Activated CD4-positive, CD25-positive, alpha-beta regulatory T cell treated with anti-CD3 and anti-CD28 coated beads, Interleukin-2, amount 50 U/mL, for 72 hours (primary cell): ENCODE measurements at regions not wholly inside any gene's neighbourhood (a gene's known extent, or its start where the extent isn't known, plus 50 kb on each side); places are given as distances from the start of the nearest gene placed in this dataset.
"Not testable (repeated sequence)": the region's sequence is repeated elsewhere in the genome, so short reads cannot be mapped to it uniquely, and the experiment has no call there.

ENCODE experiments used
- DNase-seq: peaks from one replicate; pipeline ENCODE4 v3.0.0; 2021

DNA sequence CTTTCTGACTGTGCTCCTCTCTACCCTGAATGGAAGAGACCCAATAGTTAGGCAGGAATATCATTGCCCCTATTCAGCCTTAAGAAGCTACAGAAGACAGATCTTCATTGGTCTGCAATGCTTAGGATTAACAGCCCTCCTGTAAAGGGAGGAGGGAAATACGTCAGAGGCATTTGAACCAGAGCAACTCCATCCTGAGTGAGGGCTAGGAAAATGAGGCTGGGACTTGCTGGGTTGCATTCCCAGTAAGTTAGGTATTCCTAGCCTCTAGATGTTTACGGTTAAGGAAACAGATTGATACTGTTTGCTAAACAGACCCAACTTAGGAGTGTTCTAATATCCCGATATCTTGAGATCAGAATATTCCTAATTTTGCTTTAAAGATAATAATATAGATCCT lies 63.5 kb downstream of the PCDH18 start:
- no peak for DNase-seq

DNA sequence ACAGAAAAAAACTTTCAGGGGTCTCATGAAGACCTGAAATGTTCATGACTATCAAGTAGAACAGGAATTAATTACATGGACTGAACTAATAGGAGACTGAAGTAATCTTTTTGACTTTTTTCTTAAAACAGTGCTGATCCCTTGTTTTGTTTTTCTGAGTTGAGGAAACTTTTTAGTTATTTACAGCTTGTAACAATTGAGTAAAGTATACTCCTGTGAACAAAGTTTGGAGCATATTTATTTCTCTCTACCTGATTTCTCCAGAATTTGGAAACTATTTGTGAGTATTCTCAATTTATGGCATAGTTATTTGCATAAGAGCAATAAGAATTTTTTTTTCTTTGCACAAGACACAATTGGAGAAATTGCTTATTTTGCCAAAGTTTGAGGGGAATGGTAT lies 64.8 kb downstream of the PCDH18 start:
- no peak for DNase-seq

DNA sequence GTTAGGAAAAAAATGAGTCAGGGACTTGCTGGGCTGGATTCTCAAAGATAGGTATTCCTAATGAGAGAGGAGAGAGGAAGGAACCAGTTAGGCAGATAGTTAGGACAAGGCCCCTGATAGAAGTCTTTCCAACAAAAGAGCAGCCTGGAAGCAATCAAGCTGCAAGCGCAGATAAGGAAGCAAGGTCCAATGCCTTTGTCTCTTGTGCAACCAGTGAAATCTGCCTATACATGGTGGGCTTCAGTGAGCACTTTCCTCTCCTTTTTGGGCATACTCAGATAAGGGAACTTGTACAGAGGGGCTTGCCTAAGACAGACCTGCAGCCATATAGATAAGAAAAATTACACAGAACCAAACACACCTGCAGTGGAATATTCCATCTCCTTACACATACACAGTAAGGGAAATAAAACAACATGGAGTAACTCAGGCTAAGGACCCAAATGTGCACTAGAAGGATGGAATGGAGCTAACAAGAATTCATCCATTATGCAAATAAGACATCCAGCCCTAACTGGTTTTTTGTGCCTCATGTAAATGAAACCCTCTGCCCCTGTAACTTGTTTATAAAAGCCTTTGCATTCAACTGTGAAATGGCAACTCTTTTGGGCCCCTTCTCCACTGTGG lies 68.8 kb downstream of the PCDH18 start:
- DNase-seq = no peak

DNA sequence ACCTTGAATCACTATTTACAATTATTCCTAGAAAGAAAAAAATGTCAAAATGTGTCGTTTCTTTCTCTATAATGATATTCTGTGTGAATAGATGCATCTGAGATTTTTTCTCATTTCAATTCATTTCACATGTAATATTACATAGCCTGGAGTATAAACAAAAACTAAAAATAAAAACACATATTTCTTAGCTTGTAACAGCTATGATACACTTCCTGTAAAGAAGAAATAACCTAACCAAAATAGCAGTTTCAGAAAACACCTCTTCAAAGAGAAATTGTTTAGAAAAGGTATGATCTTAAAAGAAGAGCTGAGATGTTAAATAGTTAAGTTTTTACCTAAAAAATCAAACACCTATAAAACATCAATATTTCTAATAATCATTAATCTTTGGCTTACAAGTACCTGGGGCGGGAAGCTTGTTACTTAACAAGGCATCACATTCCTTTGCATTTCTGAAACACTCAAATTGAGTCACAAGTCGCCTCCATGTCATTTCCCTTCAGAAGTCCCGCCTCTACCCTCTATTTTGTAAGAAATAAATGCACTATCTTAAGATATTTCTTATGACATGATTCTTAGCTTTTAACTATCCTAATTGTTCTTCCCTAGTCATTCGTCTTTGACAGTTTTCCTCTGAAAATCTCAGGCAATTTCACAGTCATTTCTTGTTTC lies 76.5 kb downstream of the PCDH18 start:
- DNase-seq = no peak

DNA sequence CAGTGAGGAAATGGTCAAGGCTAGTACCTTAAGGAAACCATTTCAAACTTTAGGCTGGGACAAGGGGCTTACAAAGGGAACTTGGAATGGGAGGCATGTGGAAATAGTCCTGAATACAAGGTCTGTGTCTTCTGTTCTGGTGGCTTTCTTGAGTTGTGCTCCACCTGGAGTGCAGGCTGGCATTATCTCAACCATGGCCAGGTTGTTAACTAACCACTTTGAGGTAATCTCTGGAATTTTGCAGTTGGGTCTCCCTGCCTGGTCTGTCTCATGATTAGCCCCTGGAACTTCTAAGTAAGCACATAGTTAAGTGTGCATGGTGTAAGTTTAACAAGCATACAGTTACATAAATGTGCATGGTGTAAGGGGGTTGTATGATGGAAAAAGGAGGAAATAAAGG lies 77.5 kb downstream of the PCDH18 start:
- no peak for DNase-seq

DNA sequence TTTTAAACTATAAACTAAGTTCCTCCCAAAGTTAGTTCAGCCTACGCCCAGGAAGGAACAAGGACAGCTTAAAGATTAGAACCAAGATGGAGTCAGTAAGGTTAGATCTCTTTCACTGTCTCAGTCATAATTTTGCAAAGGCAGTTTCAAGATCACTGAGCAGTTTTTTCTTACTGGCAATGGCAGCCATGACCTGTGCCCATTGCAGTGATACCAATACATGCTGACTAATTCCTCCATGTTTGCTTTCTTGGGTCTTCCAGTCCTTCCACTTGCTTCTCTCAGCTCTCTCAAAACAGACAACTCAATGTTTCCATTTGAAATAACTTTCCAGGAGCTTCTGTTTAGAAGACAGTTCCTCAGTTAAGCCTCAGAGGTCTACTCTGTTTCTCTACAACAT lies 79.5 kb downstream of the PCDH18 start:
- no peak for DNase-seq

DNA sequence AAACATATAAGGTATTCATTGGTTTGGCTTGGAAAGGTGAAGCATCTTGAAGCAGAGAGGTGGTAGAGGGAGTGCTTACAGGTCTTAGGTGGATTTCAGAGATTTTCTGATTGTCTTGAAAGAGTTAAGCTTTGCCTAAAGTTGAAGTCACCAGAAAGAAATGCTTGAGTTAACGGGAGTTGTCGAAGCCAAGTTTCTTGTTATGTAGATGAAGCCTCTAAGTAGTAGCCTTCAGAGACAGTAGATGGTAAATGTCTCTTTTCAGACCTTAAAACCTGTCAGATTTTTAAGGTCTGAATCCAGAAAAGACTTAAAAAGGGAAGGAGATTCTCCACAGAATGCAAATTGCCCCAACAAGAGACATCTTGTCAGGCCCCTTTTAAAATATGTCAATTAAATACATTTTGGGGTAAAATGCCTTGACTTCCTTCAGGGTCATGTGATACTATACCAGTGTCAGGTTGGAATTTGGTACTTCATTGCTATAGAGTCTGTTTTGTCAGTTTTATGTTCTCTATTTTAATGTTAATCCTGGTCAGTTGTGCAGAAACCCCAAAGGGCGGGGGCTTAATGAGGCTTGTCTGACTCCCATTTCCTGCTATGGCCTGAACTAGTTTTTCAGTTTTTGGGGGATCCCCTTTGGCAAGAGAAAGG lies 81.0 kb downstream of the PCDH18 start:
- DNase-seq = no peak

DNA sequence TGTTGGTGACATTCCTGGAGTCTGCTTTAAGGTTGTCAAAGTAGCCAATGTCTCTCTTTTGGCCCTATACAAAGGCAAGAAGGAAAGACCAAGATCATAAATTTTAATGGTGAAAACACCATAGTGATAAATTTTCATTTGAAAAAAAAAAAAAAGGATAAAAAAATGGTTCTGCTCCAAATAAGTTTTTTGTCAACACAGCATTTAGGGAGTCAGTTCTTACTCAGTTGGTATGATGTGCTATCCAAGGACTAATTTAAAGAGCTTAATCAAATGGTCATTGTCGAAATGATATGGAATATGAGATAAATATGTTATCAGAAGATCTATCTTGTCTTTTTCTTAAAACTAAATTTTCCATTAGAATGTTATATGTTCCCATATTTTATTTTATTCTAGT lies 83.9 kb downstream of the PCDH18 start:
- DNase-seq = no peak

DNA sequence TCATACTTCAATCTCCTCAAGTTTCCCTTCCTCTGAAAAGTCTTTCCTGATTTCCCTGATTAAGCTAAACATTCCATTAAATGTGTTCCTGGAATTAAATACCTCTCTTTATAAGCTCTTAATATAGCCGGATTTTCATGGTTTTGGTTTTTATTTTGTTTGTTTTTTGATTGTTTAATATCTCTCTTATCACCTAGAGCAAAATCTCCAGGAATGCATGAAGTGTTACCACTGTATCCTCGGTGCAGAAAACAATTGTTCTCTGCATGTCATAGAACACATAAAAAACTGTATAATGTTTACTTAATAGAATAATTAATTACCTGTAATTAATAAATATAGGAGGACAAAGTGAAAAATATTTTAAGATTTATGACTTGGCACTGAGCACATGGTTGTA lies 86.2 kb downstream of the PCDH18 start:
- DNase-seq = no peak

DNA sequence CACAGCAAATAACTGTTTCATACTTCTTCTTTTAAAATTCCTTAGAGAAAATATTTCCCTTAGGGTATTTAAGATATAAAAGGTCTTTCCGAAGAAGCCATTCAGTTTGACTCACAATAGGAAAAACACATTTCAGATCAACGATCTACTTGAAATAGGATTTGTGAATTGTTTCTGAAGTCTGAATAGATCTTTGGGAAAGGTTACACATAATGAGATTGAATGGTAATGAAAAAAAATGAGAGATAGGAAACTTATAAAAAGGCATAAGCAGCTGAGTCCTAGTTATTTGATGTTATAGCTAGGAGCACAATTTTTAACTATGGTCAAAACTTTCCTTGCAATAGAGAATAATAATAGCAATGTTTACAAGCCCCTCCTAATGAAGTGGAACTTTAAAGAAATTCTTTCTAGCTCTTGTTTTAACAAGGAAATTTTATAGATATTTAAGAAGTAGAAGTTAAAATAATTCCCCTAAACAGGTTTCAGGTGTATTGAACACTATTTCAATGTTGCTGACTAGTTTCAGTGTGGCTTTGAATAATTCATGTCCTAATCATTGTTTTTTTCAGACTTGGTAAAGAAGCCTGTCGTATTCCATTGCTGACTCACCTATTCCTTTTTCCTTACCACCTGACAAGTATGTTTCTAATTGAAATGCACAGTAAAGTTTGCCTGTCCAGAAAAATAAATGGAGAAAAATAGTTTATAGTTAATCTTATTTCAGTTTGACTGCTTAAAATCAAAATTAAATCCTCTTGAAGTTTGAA lies 89.1 kb downstream of the PCDH18 start:
- DNase-seq = no peak

DNA sequence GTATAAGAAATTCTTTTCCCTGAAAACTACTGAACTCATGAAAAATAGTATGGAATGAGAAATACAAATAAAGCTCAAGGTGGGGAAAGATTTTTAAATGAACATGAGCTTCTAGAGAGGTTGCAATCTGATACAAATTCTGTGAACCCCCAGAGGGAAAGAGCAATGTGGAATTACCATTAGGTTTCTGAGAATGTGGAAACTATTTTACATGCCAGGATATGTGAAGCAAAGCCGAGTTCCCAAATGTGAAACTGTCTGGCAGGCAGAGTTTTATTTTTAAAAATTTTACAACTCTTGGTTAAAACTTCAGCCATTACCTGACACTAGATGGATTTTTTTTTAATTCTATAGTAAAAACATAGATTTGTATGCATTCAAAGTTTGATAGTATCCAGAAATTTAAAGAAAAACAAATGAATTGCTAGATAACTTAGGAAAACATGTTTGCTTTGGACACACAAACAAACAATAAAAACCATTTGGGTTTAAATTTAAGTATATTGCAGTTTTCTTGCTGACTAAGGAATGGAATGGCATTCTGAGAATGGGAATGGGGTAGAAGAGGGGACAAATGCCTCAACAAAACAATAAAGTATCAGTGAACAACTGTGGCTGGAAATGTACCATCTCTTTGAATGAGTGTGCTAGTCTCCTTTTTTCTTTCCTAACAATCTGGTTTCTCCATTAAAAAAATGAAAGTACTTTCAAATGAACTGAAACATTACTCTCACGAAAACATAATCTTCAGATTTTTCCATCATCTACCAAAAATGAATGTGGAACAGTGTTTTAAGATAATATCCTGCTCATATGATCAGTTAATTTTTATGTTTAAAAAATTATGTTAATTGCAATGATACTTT lies 99.6 kb downstream of the PCDH18 start:
- DNase-seq = no peak

DNA sequence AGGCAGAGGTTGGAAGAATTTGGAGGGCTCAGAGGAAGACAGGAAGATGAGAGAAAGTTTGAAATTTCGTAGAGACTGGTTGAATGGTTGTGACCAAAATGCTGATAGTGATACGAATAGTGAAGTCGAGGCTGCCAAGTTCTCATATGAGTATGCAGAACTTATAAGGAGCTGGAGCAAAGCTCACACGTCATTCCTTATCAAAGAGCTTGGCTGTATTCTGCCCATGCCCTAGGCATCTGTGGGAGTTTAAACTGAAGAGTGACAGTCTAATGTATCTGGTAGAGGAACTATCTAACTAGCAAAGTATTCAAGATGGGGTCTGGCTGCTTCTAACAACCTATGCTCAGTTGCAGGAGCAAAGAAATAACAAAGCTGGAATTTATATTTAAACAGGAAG lies 102.1 kb downstream of the PCDH18 start:
- DNase-seq = no peak

DNA sequence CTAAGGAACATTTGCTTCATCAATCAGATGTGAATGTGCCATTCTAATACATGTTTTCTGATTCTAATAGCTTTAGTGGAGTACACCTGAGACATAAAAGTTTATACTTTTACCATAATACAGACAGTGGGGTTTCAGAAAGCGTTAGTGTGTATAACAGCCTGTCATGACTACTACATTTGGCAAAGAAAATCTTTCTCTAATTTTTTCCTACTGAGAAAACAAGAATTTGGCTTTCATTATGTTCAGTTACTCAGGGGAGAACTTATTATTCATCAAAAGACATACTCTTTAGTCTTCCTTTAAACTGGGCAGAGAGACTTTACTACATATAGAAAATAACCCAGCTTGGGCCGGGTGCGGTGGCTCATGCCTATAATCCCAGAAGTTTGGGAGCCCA lies 104.9 kb downstream of the PCDH18 start:
- DNase-seq = no peak

DNA sequence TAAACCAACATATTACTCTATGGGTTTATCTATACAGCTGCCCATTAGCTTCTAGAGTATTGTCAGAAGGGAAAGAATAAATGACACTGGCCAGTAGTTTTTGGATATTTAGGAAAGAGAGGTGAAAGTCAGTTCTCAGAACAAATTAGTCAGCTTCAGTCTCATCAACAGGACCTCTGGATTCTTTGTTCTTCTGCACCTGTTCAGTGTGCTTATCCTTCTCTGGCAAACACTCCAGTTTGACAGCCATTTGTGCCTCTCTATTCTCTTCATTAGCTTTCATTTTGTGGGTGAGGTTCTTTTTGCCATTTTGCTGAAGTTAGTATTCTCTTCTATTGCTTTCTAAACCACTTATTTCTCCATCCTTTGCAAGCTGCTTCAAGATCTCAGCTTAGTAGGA lies 107.0 kb downstream of the PCDH18 start:
- DNase-seq = no peak

DNA sequence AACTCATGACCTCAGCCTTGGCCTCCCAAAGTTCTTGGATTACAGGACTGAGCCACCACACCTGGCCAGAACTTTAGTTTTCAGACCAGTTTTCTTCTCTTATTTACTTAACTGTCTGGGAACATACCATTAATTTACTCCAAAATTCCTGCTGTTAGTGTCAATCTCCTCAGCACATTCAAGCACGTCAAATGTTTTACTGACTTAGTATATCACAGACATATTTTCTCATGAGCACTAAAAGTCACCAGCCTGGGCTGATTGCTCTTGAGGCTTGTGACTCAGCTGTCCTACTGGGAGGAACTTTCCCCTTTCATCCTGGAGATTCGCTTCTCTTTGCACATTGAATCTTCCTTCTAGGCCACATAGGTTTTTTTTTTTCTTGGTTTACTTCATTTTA lies 109.6 kb downstream of the PCDH18 start:
- DNase-seq = no peak

DNA sequence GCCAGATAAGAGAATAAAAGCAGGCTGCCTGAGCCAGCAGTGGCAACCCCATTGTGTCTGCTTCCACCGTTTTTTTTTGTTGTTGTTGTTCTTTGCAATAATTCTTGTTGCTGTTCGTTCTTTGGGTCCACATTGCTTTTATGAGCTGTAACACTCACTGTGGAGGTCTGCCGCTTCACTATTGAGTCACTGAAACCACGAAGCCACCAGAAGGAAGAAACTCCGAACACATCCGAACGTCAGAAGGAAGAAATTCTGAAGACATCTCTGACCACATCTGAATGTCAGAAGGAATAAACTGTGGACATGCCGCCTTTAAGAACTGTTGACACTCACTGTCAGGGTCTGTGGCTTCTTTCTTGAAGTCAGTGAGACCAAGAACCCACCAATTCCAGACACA lies 110.5 kb downstream of the PCDH18 start:
- no peak for DNase-seq

DNA sequence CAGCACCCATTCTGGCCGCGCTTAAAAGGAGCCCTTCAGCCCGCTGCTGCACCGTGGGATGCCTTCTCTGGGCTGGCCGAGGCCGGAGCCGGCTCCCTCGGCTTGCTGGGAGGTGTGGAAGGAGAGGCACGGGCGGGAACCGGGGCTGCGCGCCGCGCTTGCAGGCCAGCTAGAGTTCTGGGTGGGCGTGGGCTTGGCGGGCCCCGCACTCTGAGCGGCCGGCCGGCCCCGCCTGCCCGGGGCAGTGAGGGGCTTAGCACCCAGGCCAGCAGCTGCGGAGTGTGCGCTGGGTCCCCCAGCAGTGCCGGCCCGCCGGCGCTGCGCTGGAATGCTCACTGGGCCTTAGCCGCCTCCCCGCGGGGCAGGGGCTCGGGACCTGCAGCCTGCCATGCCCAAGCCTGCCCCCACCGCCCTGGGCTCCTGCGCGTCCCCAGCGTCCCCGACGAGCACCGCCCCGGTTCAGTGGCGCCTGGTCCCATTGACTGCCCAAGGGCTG lies 111.3 kb downstream of the PCDH18 start:
- DNase-seq = no peak

DNA sequence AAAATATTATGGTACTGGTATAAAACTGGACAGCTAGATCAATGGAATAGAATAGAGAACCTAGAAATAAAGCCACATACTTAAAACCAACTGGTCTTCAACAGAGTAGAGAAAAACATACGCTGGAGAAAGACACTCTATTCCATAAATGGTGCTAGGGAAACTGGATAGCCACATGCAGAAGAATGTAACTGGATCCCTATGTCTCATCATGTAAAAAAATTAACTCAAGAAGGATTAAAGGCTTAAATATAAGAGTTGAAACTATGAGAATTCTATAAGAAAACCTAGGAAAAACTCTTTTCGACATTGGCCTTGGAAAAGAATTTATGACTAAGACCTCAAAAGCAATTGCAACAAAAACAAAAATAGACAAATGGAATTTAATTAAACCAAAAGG lies 114.6 kb downstream of the PCDH18 start:
- DNase-seq = no peak

DNA sequence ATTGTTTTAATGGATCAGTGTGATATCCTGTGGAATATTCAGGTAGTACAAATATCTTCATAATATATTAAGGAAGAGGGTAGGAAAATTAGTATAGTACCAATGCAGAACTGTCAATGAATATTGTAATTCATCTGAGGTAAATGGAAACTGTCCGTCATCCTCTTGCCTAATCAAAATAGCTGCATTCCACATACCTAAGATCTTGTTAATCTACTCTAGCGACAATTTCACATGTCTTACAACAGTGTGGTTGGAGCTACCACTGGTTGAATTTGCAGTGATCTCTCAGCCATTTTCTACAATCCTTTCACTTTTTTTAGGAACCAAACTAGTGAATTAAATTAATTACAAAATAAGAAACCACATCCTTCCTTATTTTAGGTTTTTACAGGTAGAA lies 117.5 kb downstream of the PCDH18 start:
- no peak for DNase-seq

DNA sequence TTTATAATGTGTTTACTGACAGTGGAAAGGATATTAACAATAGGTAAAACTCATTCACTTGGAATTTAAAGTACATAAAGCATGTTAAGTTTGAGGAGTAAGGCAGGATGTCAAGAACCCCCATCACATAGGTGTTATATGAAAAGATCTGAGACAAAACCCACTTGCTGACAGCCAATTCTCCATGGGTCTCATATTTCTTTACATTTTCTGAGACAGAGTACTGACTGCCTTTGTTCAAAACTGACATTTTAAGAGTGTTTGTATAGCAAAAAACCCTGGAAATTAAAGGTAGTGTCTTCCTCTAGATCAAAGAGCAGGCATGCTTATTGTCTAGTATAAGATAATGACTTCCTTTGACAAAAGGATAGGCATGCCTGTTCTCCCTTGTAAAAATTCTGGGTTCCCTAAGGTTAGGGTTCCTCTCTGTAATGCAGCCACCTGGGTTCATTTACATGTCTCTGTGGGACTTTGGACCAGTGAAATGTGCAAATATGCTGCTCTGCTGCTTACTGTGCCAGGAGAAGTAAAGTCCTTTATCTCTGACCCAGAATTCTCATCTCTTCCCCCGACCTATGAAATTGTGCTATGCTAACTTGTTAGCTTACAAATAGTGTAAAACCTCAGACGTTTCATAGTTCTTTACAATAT lies 123.6 kb downstream of the PCDH18 start:
- DNase-seq = no peak

DNA sequence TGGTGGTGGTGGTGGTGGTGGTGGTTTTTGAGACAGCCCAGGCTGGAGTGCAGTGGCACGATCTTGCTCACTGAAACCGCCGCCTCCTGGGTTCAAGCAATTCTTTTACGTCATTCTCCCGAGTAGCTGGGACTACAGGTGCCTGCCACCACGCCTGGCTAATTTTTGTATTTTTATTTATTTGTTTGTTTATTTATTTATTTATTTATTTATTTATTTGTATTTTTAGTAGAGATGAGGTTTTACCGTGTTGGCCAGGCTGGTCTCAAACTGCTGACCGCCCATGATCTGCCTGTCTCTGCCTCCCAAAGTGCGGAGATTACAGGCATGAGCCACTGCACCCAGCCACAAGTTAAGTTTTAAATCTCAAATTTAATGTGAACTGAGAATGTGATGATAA lies 126.5 kb downstream of the PCDH18 start:
- not testable (repeated sequence) for DNase-seq

DNA sequence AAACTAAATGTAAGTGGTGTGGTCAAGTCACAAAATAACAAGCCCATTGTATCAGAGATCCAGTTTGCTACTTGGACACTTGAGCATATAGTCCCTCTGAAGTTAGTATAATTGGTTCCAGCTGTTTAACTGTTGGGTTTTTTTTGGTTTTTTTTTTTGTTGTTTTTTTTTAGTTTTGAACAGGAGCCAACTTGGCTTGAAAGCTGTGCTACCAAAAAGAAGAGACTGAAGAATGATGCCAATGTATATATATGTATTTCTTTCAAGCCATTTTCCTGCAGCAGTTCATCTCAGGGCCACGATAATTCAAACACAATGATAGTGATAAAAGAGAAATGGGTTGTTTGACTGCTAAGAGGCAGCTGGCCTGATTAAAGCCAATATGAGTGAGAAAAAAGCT lies 138.3 kb downstream of the PCDH18 start:
- DNase-seq = no peak
